SIG-M5 (cell line): ENCODE measurements at regions not wholly inside any gene's neighbourhood (a gene's known extent, or its start where the extent isn't known, plus 50 kb on each side); places are given as distances from the start of the nearest gene placed in this dataset.
"Not testable (repeated sequence)": the region's sequence is repeated elsewhere in the genome, so short reads cannot be mapped to it uniquely, and the experiment has no call there.

Experiments used
- DNase-seq: peaks from one replicate; lab custom pipeline; 2025; lab: John Stamatoyannopoulos, UW

- DNase-seq = no peak
Observed at GRCh38 chr18:66280470-66280869, 323.4 kb downstream of the CDH19 start.

- no peak for DNase-seq
Observed at GRCh38 chr18:66271962-66272361, 331.9 kb downstream of the CDH19 start.

- DNase-seq = no peak
Observed at GRCh38 chr18:66264130-66264529, 339.8 kb downstream of the CDH19 start.

GRCh38 chr18:66254121-66254520, 349.8 kb downstream of the CDH19 start:
- no peak for DNase-seq

GRCh38 chr18:66252703-66253102, 351.2 kb downstream of the CDH19 start:
- DNase-seq = no peak

GRCh38 chr18:66235206-66235605, 368.7 kb downstream of the CDH19 start:
- DNase-seq = no peak

GRCh38 chr18:66226782-66227181, 377.1 kb downstream of the CDH19 start:
- no peak for DNase-seq

GRCh38 chr18:66223317-66223716, 380.6 kb downstream of the CDH19 start:
- not testable (repeated sequence) for DNase-seq

- DNase-seq = no peak
Observed at GRCh38 chr18:66222174-66222573, 381.7 kb downstream of the CDH19 start.

- DNase-seq = no peak
Observed at GRCh38 chr18:66219817-66220216, 384.1 kb downstream of the CDH19 start.

- no peak for DNase-seq
Observed at GRCh38 chr18:66211749-66212148, 392.1 kb downstream of the CDH19 start.

- no peak for DNase-seq
Observed at GRCh38 chr18:66210875-66211274, 393.0 kb downstream of the CDH19 start.

- DNase-seq = no peak
Observed at GRCh38 chr18:66209656-66210055, 394.2 kb downstream of the CDH19 start.

- no peak for DNase-seq
Observed at GRCh38 chr18:66196805-66197204, 407.1 kb downstream of the CDH19 start.

GRCh38 chr18:66193938-66194337, 410.0 kb downstream of the CDH19 start:
- no peak for DNase-seq

GRCh38 chr18:66193394-66193793, 410.5 kb downstream of the CDH19 start:
- no peak for DNase-seq

- DNase-seq = no peak
Observed at GRCh38 chr18:66168685-66169235, 417.9 kb downstream of the CDH7 start.

- DNase-seq = no peak
Observed at GRCh38 chr18:66167829-66168684, 417.2 kb downstream of the CDH7 start.

- DNase-seq = no peak
Observed at GRCh38 chr18:66160007-66160406, 409.2 kb downstream of the CDH7 start.

- no peak for DNase-seq
Observed at GRCh38 chr18:66159451-66159850, 408.6 kb downstream of the CDH7 start.

GRCh38 chr18:66156946-66157687, 406.3 kb downstream of the CDH7 start:
- no peak for DNase-seq

GRCh38 chr18:66150650-66151049, 399.8 kb downstream of the CDH7 start:
- DNase-seq = no peak

- no peak for DNase-seq
Observed at GRCh38 chr18:66143029-66143428, 392.2 kb downstream of the CDH7 start.
